Lung (tissue), 11 donors: ENCODE measurements at regions not wholly inside any gene's neighbourhood (a gene's known extent, or its start where the extent isn't known, plus 50 kb on each side); places are given as distances from the start of the nearest gene placed in this dataset.

Source experiments
- ATAC-seq: fragments of 200-7000 bp; cut with Tn5 transposase; one replicate; pipeline ENCODE4 v1.9.1; 2020; ENCODE audit warnings: moderate number of reproducible peaks; ENCODE audit not compliant: insufficient read depth, low FRiP score
- DNase-seq, 3 donors: peaks; one replicate each; pipeline ENCODE4 v3.0.0-alpha.2; 2013 to 2017
- H3K27ac ChIP-seq, 2 donors: one replicate each; pipeline ENCODE4 v1.5.1; 2013; ENCODE audit warnings: mild to moderate bottlenecking in 2 of 2, moderate library complexity in 2 of 2, control low read depth in 1 of 2, inconsistent platforms in 1 of 2, low read depth in 1 of 2, low read length in 1 of 2
- H3K27me3 ChIP-seq, 3 donors: one replicate each; pipeline ENCODE4 v1.5.1; 2013; ENCODE audit warnings: low read length in 2 of 3; ENCODE audit not compliant: control insufficient read depth in 3 of 3, insufficient read depth in 3 of 3
- H3K36me3 ChIP-seq, 4 donors: one replicate each; pipeline ENCODE4 v1.5.1; 2013; ENCODE audit warnings: low read length in 4 of 4, mild to moderate bottlenecking in 1 of 4, moderate library complexity in 1 of 4; ENCODE audit not compliant: control insufficient read depth in 4 of 4, insufficient read depth in 4 of 4
- H3K4me1 ChIP-seq, 5 donors: one replicate each; pipeline ENCODE4 v1.5.1; 2013; ENCODE audit warnings: low read length in 5 of 5, mild to moderate bottlenecking in 2 of 5, moderate library complexity in 1 of 5; ENCODE audit not compliant: control insufficient read depth in 5 of 5, insufficient read depth in 5 of 5
- H3K4me3 ChIP-seq: one replicate; pipeline ENCODE4 v1.5.1; 2013; ENCODE audit warnings: mild to moderate bottlenecking, control low read depth, moderate library complexity
- H3K9ac ChIP-seq, 2 donors: one replicate each; pipeline ENCODE4 v1.5.1; 2013; ENCODE audit warnings: low read length in 2 of 2, control low read depth in 1 of 2; ENCODE audit not compliant: insufficient read depth in 1 of 2
- H3K9me3 ChIP-seq, 4 donors: one replicate each; pipeline ENCODE4 v1.5.1; 2013; ENCODE audit warnings: low read length in 3 of 4, mild to moderate bottlenecking in 1 of 4, moderate library complexity in 1 of 4; ENCODE audit not compliant: control insufficient read depth in 4 of 4, insufficient read depth in 3 of 4
- WGBS, 2 donors: extraction: QIAGEN DNeasy Blood & Tissue Kit; methylation state at CpG; one replicate each; pipeline ENCODE4 v1.1.7; 2013; 5-methylcytosine and 5-hydroxymethylcytosine counted together
- TF ChIP-seq, protein P1 (sequence below): IDR thresholded peaks from 2 replicates; pipeline ENCODE4 v1.5.1; 2012; ENCODE audit warnings: mild to moderate bottlenecking; ENCODE audit errors: control extremely low read depth, extremely low read depth
- donor health status: control.
- donor health status: control.
- donor health status: Bipolar disorder and iron deficiency.
- donor health status: healthy.
- donor health status: DM: yes; HTN: yes; CAD: no.

DNA sequence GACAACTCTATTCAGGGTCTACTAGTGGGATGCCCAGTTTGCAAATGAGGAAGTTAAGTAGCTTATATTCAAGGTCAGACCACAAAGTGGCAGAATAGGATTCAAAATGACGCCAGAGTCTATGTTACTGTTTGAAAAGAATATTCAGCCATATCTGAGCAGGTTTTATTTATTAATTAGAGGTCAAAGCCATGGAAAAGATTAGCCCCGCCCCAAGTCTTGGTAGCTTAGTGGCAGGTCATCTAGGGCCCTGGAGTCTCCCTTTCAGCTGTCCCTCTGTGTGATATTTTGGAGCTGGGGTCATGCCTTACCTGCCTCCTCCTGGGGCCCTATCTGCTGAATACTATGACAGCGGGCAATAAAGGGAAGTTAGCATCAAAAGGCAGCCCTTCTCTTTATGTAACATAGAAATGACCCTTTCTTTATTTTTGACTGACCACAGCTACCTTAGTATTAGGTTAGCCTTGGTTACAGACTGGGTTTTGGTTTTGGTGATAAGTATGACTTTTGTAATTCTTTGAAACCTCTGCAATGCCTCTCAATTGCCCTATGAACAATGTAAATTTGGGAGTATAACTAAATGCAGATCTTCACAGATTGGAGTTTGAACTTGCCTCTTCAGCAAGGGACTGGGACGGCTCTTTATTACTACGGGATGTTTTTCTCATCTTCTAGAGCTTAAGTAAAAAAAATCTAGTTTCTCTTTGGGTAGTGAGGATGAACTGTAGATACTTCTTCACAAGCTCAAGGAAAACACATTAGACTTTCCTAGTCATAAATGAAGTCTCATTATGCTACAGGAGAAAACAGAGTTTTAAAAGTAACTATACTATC is 153.0 kb upstream of the ITGA4 start:
- ATAC-seq (no peak), DNase-seq (no peak)
- TF ChIP-seq, protein P1, sequence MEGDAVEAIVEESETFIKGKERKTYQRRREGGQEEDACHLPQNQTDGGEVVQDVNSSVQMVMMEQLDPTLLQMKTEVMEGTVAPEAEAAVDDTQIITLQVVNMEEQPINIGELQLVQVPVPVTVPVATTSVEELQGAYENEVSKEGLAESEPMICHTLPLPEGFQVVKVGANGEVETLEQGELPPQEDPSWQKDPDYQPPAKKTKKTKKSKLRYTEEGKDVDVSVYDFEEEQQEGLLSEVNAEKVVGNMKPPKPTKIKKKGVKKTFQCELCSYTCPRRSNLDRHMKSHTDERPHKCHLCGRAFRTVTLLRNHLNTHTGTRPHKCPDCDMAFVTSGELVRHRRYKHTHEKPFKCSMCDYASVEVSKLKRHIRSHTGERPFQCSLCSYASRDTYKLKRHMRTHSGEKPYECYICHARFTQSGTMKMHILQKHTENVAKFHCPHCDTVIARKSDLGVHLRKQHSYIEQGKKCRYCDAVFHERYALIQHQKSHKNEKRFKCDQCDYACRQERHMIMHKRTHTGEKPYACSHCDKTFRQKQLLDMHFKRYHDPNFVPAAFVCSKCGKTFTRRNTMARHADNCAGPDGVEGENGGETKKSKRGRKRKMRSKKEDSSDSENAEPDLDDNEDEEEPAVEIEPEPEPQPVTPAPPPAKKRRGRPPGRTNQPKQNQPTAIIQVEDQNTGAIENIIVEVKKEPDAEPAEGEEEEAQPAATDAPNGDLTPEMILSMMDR = no peak
- Histone ChIP-seq H3K27me3 (no peaks in the 10 kb centered on the region), H3K27ac (no peak overlapping the region), H3K9ac (no peak overlapping the region), H3K36me3 (no peaks in the 10 kb centered on the region), H3K9me3 (no peaks in the 10 kb centered on the region), H3K4me1 (peaks cover 0 to 2% (median 0%) of the 10 kb centered on the region in 5 donors), H3K4me3 (no peak overlapping the region)
- WGBS, 2 donors = 39 to 59% methylated on average over 5 of the region's 5 CpGs

DNA sequence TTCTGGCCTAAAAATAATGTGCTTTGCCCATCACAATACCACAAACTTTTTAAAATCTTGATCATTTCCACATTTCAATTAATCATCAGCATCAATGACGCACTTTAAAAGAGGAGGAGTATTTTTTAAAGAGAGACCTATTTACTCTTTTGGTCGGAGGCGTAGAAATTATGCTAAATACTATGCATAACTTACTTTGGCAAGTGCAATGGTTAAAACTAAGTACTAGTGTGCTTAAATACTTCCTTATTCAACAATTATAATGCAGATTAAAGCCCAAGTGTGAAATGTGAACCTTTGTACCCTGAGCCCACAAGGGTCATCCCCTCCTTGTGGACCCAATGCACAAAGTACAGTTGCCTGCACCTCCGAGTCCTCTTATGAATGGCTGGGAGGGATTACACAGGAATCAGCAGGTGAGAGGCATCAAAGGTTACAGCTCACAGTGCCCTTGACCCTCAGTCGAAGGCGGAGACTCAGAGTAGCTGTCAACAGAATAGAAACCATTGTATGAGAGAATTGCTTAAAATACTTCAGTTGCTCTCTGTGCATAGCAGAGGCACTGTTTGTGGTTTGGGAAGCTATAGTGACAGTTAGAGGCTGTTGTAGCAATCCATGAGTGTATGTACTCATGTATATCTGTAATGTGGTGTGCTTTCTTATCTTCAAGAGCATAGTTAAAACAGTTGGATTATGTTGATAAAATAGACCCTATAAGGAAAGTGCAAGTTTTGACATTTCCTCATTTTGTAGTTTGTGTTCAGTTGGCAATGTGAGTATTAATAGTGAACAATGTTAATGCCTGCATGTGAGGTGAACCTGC is 151.7 kb upstream of the ITGA4 start:
- Histone ChIP-seq H3K9me3 (no peaks in the 10 kb centered on the region), H3K9ac (no peak overlapping the region), H3K36me3 (no peaks in the 10 kb centered on the region), H3K27ac (no peak overlapping the region), H3K4me1 (peaks cover 0 to 2% (median 0%) of the 10 kb centered on the region in 5 donors), H3K4me3 (no peak overlapping the region), H3K27me3 (no peaks in the 10 kb centered on the region)
- DNase-seq (peak in 2 of 3 donors; percentile 20 to 34), ATAC-seq (peak; percentile 34)
- WGBS, 2 donors = 25 to 40% methylated on average over 6 of the region's 6 CpGs
- TF ChIP-seq, protein P1 = no peak

GRCh38 chr2:181306785-181307184 is 150.4 kb upstream of the ITGA4 start:
- no peak for DNase-seq
- ATAC-seq = no peak
- Histone ChIP-seq H3K9ac (peak overlapping the region in 1 of 2 donors; percentile 23), H3K9me3 (no peaks in the 10 kb centered on the region), H3K27me3 (no peaks in the 10 kb centered on the region), H3K4me3 (no peak overlapping the region), H3K27ac (no peak overlapping the region), H3K36me3 (no peaks in the 10 kb centered on the region), H3K4me1 (peaks cover 0 to 2% (median 0%) of the 10 kb centered on the region in 5 donors)
- TF ChIP-seq, protein P1 = no peak
